H9 (cell line): ENCODE measurements at regions not wholly inside any gene's neighbourhood (a gene's known extent, or its start where the extent isn't known, plus 50 kb on each side); places are given as distances from the start of the nearest gene placed in this dataset.

Experiments
- DNase-seq: peaks from one replicate; pipeline ENCODE4 v3.0.0-alpha.2; 2017
- H2AFZ ChIP-seq: one replicate; pipeline ENCODE4 v1.6.1; 2013; ENCODE audit warnings: mild to moderate bottlenecking, low read length, control low read depth, moderate library complexity
- H2AK5ac ChIP-seq: 2 replicates; pipeline ENCODE4 v1.6.1; 2013; ENCODE audit warnings: low read length, control low read depth, mixed read lengths; ENCODE audit not compliant: insufficient read length
- H2BK120ac ChIP-seq: one replicate; pipeline ENCODE4 v1.6.1; 2013; ENCODE audit warnings: low read depth, mild to moderate bottlenecking, low read length, control low read depth, inconsistent platforms; ENCODE audit not compliant: poor library complexity, severe bottlenecking
- H2BK12ac ChIP-seq: 2 replicates; pipeline ENCODE4 v1.6.1; 2013; ENCODE audit warnings: low read length, control low read depth, mixed read lengths, low read depth; ENCODE audit not compliant: insufficient read length
- H2BK15ac ChIP-seq: 2 replicates; pipeline ENCODE4 v1.6.1; 2013; ENCODE audit warnings: low read depth, low read length, control low read depth
- H2BK20ac ChIP-seq: one replicate; pipeline ENCODE4 v1.6.1; 2013; ENCODE audit warnings: low read depth, mild to moderate bottlenecking, low read length, control low read depth, inconsistent platforms; ENCODE audit not compliant: poor library complexity, severe bottlenecking
- H2BK5ac ChIP-seq: 2 replicates; pipeline ENCODE4 v1.6.1; 2013; ENCODE audit warnings: low read length, control low read depth, mixed read lengths; ENCODE audit not compliant: insufficient read length
- H3K14ac ChIP-seq: 2 replicates; pipeline ENCODE4 v1.6.1; 2013; ENCODE audit warnings: low read length, control low read depth; ENCODE audit not compliant: insufficient read depth
- H3K18ac ChIP-seq: 2 replicates; pipeline ENCODE4 v1.6.1; 2013; ENCODE audit warnings: low read depth, mild to moderate bottlenecking, mixed read lengths, low read length, control low read depth; ENCODE audit not compliant: insufficient read length
- H3K23ac ChIP-seq: 2 replicates; pipeline ENCODE4 v1.6.1; 2013; ENCODE audit warnings: low read length, control low read depth, mixed read lengths, low read depth; ENCODE audit not compliant: insufficient read length
- H3K23me2 ChIP-seq: 2 replicates; pipeline ENCODE4 v1.6.1; 2013; ENCODE audit warnings: low read depth, mild to moderate bottlenecking, mixed read lengths, low read length, control low read depth; ENCODE audit not compliant: insufficient read length, poor library complexity, severe bottlenecking
- H3K27ac ChIP-seq: 2 replicates; pipeline ENCODE4 v1.5.1; 2013; ENCODE audit warnings: low read length, control low read depth, mixed read lengths, low read depth; ENCODE audit not compliant: insufficient read length
- H3K27me3 ChIP-seq: 2 replicates; pipeline ENCODE4 v1.6.1; 2013; ENCODE audit warnings: low read length, control low read depth, inconsistent platforms; ENCODE audit not compliant: insufficient read depth
- H3K4ac ChIP-seq: 2 replicates; pipeline ENCODE4 v1.6.1; 2013; ENCODE audit warnings: low read depth, mild to moderate bottlenecking, control low read depth, inconsistent platforms, low read length, moderate library complexity
- H3K4me1 ChIP-seq: 2 replicates; pipeline ENCODE4 v1.6.1; 2013; ENCODE audit warnings: low read length, control low read depth, inconsistent platforms; ENCODE audit not compliant: insufficient read depth
- H3K4me2 ChIP-seq: 2 replicates; pipeline ENCODE4 v1.6.1; 2013; ENCODE audit warnings: low read length, control low read depth, mixed read lengths; ENCODE audit not compliant: insufficient read length, insufficient read depth
- H3K56ac ChIP-seq: 2 replicates; pipeline ENCODE4 v1.6.1; 2013; ENCODE audit warnings: low read depth, mild to moderate bottlenecking, mixed read lengths, low read length, control low read depth; ENCODE audit not compliant: insufficient read length
- H3K79me1 ChIP-seq: 2 replicates; pipeline ENCODE4 v1.6.1; 2013; ENCODE audit warnings: low read depth, mild to moderate bottlenecking, moderate library complexity, low read length, control low read depth, inconsistent platforms; ENCODE audit not compliant: insufficient read depth, poor library complexity, severe bottlenecking
- H3K79me2 ChIP-seq: 2 replicates; pipeline ENCODE4 v1.6.1; 2013; ENCODE audit warnings: low read length, control low read depth, inconsistent platforms; ENCODE audit not compliant: insufficient read depth
- H3K9ac ChIP-seq: 2 replicates; pipeline ENCODE4 v1.6.1; 2013; ENCODE audit warnings: low read length, control low read depth, mixed read lengths; ENCODE audit not compliant: insufficient read length; ENCODE audit errors: extremely low read depth
- H3K9me3 ChIP-seq: one replicate; pipeline ENCODE4 v1.6.1; 2013; ENCODE audit warnings: low read depth, low read length, inconsistent platforms; ENCODE audit not compliant: control insufficient read depth
- H3T11ph ChIP-seq: one replicate; pipeline ENCODE4 v1.6.1; 2013; ENCODE audit warnings: mild to moderate bottlenecking, low read length, control low read depth, inconsistent platforms
- H4K20me1 ChIP-seq: one replicate; pipeline ENCODE4 v1.6.1; 2013; ENCODE audit not compliant: control insufficient read depth, insufficient read length, insufficient read depth
- H4K5ac ChIP-seq: 2 replicates; pipeline ENCODE4 v1.6.1; 2013; ENCODE audit warnings: low read depth, mild to moderate bottlenecking, mixed read lengths, low read length, control low read depth; ENCODE audit not compliant: insufficient read length
- H4K8ac ChIP-seq: replicated peaks from 2 replicates; pipeline ENCODE4 v1.6.1; 2013; ENCODE audit warnings: low read length, control low read depth, mixed read lengths, low read depth; ENCODE audit not compliant: insufficient read length
- H4K91ac ChIP-seq: 2 replicates; pipeline ENCODE4 v1.6.1; 2013; ENCODE audit warnings: low read depth, mild to moderate bottlenecking, moderate library complexity, mixed read lengths, low read length, control low read depth; ENCODE audit not compliant: insufficient read length
- H3K27ac Mint-ChIP-seq, 3 experiments: 2 replicates in 2 of 3; 3 replicates in 1 of 3; pipeline ENCODE4 v1.8.0; 2020 to 2021; ENCODE audit warnings: mixed read lengths in 3 of 3, mild to moderate bottlenecking in 1 of 3, moderate library complexity in 1 of 3
- H3K27me3 Mint-ChIP-seq: 2 replicates; pipeline ENCODE4 v1.8.0; 2021; ENCODE audit warnings: low read depth, mild to moderate bottlenecking, moderate library complexity, mixed read lengths
- H3K36me3 Mint-ChIP-seq, 3 experiments: 2 replicates in 2 of 3; 3 replicates in 1 of 3; pipeline ENCODE4 v1.8.0; 2020 to 2021; ENCODE audit warnings: low read depth in 3 of 3, mixed read lengths in 3 of 3; ENCODE audit not compliant: insufficient read depth in 1 of 3
- H3K4me1 Mint-ChIP-seq, 2 experiments: 2 replicates each; pipeline ENCODE4 v1.8.0; 2020; ENCODE audit warnings: mixed read lengths in 2 of 2
- H3K4me3 Mint-ChIP-seq, 2 experiments: 2 replicates in 1 of 2; 3 replicates in 1 of 2; pipeline ENCODE4 v1.8.0; 2020 to 2021; ENCODE audit warnings: mild to moderate bottlenecking in 2 of 2, mixed read lengths in 2 of 2, moderate library complexity in 1 of 2
- H3K9me3 Mint-ChIP-seq, 2 experiments: 2 replicates in 1 of 2; 3 replicates in 1 of 2; pipeline ENCODE4 v1.8.0; 2020; ENCODE audit warnings: mild to moderate bottlenecking in 2 of 2, mixed read lengths in 2 of 2, moderate library complexity in 1 of 2
- CTCF ChIP-seq: fragments of 200-600 bp; sonication (generic); conservative IDR thresholded peaks from 3 replicates; pipeline ENCODE4 v1.8.0; 2021; ENCODE audit warnings: antibody characterized with exemption, mild to moderate bottlenecking
- WGBS: extraction: QIAGEN DNeasy Blood & Tissue Kit; methylation state at CpG from one replicate; pipeline ENCODE4 v1.1.7; 2013; ENCODE audit warnings: missing lambda C conversion rate, low lambda C conversion rate, mixed read lengths; ENCODE audit not compliant: insufficient read length; ENCODE audit errors: extremely low coverage; 5-methylcytosine and 5-hydroxymethylcytosine counted together

GRCh38 chr16:87216148-87216840 lies 100.9 kb downstream of the C16orf95 start:
- Mint-ChIP-seq H3K27me3 (no peaks in the 10 kb centered on the region), H3K9me3 (no peaks in the 10 kb centered on the region), H3K27ac (peak overlapping the region in 1 of 3 experiments; percentile 69; a peak in 1 of 7 replicates), H3K4me3 (no peak overlapping the region), H3K4me1 (no peaks in the 10 kb centered on the region), H3K36me3 (no peaks in the 10 kb centered on the region)
- H2AK5ac ChIP-seq, result no peak overlapping the region
- no peak overlapping the region for H3K9ac ChIP-seq
- no peak overlapping the region for H4K91ac ChIP-seq
- no peaks in the 10 kb centered on the region for H3K23me2 ChIP-seq
- no peak overlapping the region for H4K5ac ChIP-seq
- no peak overlapping the region for H2BK20ac ChIP-seq
- H3K4ac ChIP-seq, result no peak overlapping the region
- no peak for DNase-seq
- no peaks in the 10 kb centered on the region for H3K4me1 ChIP-seq
- no peak overlapping the region for H2BK5ac ChIP-seq
- no peak overlapping the region for H3K4me2 ChIP-seq
- H3K14ac ChIP-seq, result no peak overlapping the region; the same call in 1 of the 2 replicates
- H3K27ac ChIP-seq, result no peak overlapping the region
- no peaks in the 10 kb centered on the region for H3K27me3 ChIP-seq
- H3K79me1 ChIP-seq, result no peaks in the 10 kb centered on the region
- WGBS, result no CpG with 5 or more reads among the region's 35 CpGs
- H3K56ac ChIP-seq, result no peak overlapping the region
- H3K23ac ChIP-seq, result no peak overlapping the region
- H3K9me3 ChIP-seq, result no peaks in the 10 kb centered on the region
- no peak overlapping the region for H4K8ac ChIP-seq
- no peak overlapping the region for H2BK120ac ChIP-seq
- no peak overlapping the region for H3K18ac ChIP-seq
- no peaks in the 10 kb centered on the region for H4K20me1 ChIP-seq
- H2BK12ac ChIP-seq, result no peak overlapping the region
- TF ChIP-seq CTCF, result no peak
- no peaks in the 10 kb centered on the region for H3K79me2 ChIP-seq
- no peak overlapping the region for H2BK15ac ChIP-seq
- no peak overlapping the region for H2AFZ ChIP-seq
- no peak overlapping the region for H3T11ph ChIP-seq
